Chondrocyte (in vitro differentiated cells): ENCODE measurements at regions not wholly inside any gene's neighbourhood (a gene's known extent, or its start where the extent isn't known, plus 50 kb on each side); places are given as distances from the start of the nearest gene placed in this dataset.
"Not testable (repeated sequence)": the region's sequence is repeated elsewhere in the genome, so short reads cannot be mapped to it uniquely, and the experiment has no call there.

ENCODE experiments used
- DNase-seq: peaks from one replicate; pipeline ENCODE4 v3.0.0; 2021; ENCODE audit warnings: mixed read lengths, low spot score
- H3K27ac Mint-ChIP-seq: one replicate; pipeline ENCODE4 v1.8.0; 2021; ENCODE audit warnings: mild to moderate bottlenecking, moderate library complexity, mixed read lengths; ENCODE audit not compliant: unreplicated experiment
- H3K27me3 Mint-ChIP-seq: 2 replicates; pipeline ENCODE4 v1.8.0; 2021; ENCODE audit warnings: low read depth, mixed read lengths
- H3K36me3 Mint-ChIP-seq: 2 replicates; pipeline ENCODE4 v1.8.0; 2021; ENCODE audit warnings: low read depth, mixed read lengths
- H3K4me1 Mint-ChIP-seq: 2 replicates; pipeline ENCODE4 v1.8.0; 2021; ENCODE audit warnings: low read depth, mild to moderate bottlenecking, mixed read lengths
- H3K4me3 Mint-ChIP-seq: one replicate; pipeline ENCODE4 v1.8.0; 2021; ENCODE audit warnings: mild to moderate bottlenecking, moderate library complexity, mixed read lengths; ENCODE audit not compliant: unreplicated experiment
- H3K9me3 Mint-ChIP-seq: 2 replicates; pipeline ENCODE4 v1.8.0; 2021; ENCODE audit warnings: low read depth, mixed read lengths
- TF ChIP-seq, protein P1 (sequence below): fragments of 200-600 bp; sonication (generic); IDR thresholded peaks from 2 replicates; pipeline ENCODE4 v1.5.0; 2021; ENCODE audit warnings: antibody characterized with exemption, mild to moderate bottlenecking, moderate library complexity

DNA sequence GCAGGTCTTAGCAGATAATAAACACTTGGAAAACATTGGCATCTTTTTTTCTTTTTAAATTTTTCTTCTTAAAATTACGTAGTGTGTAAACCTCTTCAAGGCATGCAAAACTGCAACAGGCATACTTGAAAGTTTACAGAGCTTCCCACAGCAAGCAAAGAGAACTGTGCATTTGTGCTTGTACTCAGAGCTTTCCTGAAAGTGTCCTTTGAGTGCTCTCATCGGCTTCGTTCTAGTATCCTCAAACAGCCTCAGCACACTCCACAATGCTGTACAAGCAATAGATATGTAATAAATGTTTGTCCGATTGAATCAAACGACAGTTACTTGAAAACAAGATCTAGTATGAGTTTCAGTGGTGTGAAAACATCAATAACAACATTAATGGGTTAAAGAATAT is 227.5 kb downstream of the PAPSS1 start:
- Mint-ChIP-seq H3K4me1 (no peaks in the 10 kb centered on the region), H3K27me3 (no peaks in the 10 kb centered on the region), H3K27ac (no peak overlapping the region), H3K9me3 (peaks cover 12% of the 10 kb centered on the region), H3K4me3 (no peak overlapping the region), H3K36me3 (no peaks in the 10 kb centered on the region)
- no peak for DNase-seq
- TF ChIP-seq, protein P1, sequence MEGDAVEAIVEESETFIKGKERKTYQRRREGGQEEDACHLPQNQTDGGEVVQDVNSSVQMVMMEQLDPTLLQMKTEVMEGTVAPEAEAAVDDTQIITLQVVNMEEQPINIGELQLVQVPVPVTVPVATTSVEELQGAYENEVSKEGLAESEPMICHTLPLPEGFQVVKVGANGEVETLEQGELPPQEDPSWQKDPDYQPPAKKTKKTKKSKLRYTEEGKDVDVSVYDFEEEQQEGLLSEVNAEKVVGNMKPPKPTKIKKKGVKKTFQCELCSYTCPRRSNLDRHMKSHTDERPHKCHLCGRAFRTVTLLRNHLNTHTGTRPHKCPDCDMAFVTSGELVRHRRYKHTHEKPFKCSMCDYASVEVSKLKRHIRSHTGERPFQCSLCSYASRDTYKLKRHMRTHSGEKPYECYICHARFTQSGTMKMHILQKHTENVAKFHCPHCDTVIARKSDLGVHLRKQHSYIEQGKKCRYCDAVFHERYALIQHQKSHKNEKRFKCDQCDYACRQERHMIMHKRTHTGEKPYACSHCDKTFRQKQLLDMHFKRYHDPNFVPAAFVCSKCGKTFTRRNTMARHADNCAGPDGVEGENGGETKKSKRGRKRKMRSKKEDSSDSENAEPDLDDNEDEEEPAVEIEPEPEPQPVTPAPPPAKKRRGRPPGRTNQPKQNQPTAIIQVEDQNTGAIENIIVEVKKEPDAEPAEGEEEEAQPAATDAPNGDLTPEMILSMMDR = no peak

DNA sequence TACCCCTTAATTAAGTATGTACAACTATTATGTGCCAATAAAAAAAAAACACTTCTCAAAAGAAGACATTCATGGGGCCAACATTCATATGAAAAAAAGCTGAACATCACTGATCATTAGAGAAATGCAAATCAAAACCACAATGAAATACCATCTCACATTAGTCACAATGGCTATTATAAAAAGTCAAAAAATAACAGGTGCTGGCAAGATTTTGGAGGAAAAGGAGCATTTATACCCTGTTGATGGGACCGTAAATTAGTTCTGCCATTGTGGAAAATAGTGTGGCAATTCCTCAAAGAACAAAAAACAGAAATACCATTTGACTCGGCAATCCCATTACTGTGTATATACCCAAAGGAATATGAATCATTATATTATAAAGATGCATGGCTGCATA is 229.9 kb downstream of the PAPSS1 start:
- Mint-ChIP-seq H3K36me3 (no peaks in the 10 kb centered on the region), H3K4me1 (no peaks in the 10 kb centered on the region), H3K27ac (no peak overlapping the region), H3K4me3 (no peak overlapping the region), H3K27me3 (no peaks in the 10 kb centered on the region), H3K9me3 (peaks cover 3% of the 10 kb centered on the region)
- DNase-seq = no peak
- TF ChIP-seq, protein P1 = no peak

DNA sequence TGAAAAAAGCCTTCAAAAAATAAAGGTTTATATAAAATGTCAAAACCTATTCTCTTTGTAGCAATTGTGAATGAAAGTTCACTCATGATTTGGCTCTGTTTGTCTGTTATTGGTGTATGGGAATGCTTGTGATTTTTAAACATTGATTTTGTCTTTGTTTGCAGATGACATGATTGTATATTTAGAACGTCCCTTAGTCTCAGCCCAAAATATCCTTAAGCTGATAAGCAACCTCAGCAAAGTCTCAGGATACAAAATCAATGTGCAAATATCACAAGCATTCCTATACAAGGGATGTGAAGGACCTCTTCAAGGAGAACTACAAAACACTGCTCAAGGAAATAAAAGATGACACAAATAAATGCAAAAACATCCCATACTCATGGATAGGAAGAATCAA is 236.4 kb downstream of the PAPSS1 start:
- peaks cover 13% of the 10 kb centered on the region for H3K36me3 Mint-ChIP-seq
- not testable (repeated sequence) for H3K4me3 Mint-ChIP-seq, H3K27ac Mint-ChIP-seq, DNase-seq, H3K27me3 Mint-ChIP-seq, H3K4me1 Mint-ChIP-seq
- peaks cover 36% of the 10 kb centered on the region for H3K9me3 Mint-ChIP-seq

DNA sequence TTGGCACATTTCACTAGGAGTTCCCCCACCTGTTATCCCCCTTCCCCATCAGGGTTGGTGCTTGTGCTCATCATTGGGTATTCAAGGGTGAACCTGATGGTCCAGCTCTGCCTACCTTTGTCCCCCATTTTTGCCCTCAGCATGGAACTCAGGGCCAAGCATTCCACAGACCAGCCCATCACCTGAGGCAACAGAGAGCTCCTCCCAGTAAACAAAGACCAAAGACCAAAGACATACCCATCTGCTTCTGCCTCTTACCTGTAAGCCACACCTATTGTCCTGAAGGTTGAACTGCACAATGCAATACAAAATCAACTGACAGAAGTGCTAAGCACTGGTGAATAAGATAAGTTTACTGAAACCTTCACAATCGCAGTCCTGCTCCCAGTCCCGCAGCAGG is 237.5 kb downstream of the PAPSS1 start:
- DNase-seq = no peak
- no peak overlapping the region for H3K4me3 Mint-ChIP-seq
- peaks cover 13% of the 10 kb centered on the region for H3K36me3 Mint-ChIP-seq
- TF ChIP-seq, protein P1 = no peak
- H3K9me3 Mint-ChIP-seq = peaks cover 36% of the 10 kb centered on the region
- H3K4me1 Mint-ChIP-seq = no peaks in the 10 kb centered on the region
- no peaks in the 10 kb centered on the region for H3K27me3 Mint-ChIP-seq
- no peak overlapping the region for H3K27ac Mint-ChIP-seq

DNA sequence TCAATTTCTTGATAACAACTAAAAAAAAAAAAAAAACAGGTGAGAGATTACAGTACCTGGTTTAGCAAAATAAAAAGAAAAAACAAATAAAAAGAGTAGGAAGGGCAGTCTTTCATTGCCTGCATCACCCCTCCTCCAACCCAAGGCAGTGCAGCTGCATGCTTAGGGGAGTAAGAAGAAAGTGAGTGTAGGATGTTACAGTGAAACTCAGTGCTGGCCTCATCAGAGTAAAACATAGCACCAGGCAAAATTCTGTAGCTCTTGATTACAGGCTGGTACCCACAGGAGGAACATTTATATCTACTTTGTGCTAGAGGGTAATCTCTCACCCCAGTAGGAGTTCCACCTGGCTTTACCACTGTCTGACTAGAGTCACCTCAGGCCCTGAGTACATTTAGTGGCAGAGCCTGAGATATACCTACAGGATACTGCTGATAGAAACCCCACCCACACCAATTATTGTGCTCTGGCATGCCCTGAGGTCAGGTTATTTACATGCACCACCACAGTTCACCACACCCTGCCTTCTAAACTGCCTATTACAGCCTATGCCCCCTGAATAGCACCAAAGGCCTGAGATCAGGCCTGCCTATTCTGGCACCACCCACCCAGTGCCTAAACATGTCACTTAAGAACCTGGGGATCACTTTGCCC is 241.6 kb downstream of the PAPSS1 start:
- Mint-ChIP-seq H3K4me3 (no peak overlapping the region), H3K9me3 (peaks cover 24% of the 10 kb centered on the region), H3K4me1 (no peaks in the 10 kb centered on the region), H3K27ac (no peak overlapping the region), H3K27me3 (no peaks in the 10 kb centered on the region), H3K36me3 (peaks cover 4% of the 10 kb centered on the region)
- TF ChIP-seq, protein P1 = no peak
- no peak for DNase-seq

DNA sequence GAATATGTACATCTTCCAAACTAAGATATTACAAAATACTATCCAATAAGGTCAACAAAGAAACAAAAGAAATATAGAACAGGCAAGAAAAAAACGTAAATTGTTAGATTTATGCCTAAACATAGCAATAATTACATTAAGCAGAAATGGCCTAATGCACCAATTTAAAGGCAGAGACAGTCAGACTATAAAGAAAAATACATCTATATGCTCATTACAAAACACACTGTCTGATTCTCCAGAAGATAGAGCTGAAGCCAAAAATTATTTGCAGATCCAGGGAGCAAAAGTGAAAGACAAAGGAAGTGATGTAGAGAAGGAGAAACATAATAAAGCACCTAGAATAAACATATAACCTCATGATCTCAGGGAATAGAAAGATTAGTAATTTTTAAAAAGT is 246.9 kb downstream of the PAPSS1 start:
- Mint-ChIP-seq H3K4me1 (no peaks in the 10 kb centered on the region), H3K9me3 (peaks cover 2% of the 10 kb centered on the region), H3K36me3 (no peaks in the 10 kb centered on the region), H3K4me3 (no peak overlapping the region), H3K27ac (no peak overlapping the region), H3K27me3 (no peaks in the 10 kb centered on the region)
- no peak for DNase-seq
- TF ChIP-seq, protein P1 = no peak
